ENCODE measurements at regions not wholly inside any gene's neighbourhood (a gene's known extent, or its start where the extent isn't known, plus 50 kb on each side); places are given as distances from the start of the nearest gene placed in this dataset.

DNA sequence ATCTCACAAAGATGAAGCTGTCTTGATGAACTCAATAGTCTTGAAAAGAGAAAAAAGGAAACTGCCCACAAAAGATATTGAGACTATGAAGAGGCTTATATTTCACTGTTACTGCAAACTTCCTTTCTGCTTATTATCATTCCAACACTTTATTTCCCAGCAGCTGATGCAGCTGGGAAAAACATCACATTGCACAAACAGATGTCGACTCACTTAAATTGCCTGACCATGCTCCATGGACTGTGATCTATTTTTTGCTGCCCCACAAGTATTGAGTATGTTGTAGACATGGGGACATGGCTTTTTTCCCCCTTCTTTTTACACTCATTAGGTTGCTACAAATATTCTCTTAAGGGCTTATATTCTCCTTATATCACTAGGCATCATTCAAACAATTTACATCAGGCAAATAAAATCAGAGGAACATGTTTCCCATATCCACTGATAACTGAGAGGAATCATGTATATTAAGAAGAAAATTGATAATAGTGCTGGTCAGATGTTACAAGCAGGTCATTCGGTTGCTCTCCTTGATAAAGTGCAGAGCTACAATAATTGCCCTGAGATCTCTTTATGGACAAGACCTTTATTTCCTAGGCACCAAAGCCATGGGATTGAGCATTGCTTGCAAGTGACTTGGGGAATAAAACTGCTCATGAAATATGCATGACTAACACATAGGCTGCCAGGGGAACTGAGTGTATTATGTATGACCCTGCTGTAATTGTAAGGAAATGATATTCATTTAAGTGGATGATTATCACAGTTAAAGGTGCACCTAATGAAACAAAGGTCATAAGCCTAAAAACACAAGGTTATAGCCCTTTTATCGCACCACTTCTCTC, 509.9 kb downstream of the ZNF608 start:
- DNase-seq, result no peak
- TF ChIP-seq POLR2A (IDR thresholded peaks at IDR 0.05) (no peak), POLR2AphosphoS5 (IDR thresholded peaks at IDR 0.05) (no peak)
- TF ChIP-seq, protein P1, sequence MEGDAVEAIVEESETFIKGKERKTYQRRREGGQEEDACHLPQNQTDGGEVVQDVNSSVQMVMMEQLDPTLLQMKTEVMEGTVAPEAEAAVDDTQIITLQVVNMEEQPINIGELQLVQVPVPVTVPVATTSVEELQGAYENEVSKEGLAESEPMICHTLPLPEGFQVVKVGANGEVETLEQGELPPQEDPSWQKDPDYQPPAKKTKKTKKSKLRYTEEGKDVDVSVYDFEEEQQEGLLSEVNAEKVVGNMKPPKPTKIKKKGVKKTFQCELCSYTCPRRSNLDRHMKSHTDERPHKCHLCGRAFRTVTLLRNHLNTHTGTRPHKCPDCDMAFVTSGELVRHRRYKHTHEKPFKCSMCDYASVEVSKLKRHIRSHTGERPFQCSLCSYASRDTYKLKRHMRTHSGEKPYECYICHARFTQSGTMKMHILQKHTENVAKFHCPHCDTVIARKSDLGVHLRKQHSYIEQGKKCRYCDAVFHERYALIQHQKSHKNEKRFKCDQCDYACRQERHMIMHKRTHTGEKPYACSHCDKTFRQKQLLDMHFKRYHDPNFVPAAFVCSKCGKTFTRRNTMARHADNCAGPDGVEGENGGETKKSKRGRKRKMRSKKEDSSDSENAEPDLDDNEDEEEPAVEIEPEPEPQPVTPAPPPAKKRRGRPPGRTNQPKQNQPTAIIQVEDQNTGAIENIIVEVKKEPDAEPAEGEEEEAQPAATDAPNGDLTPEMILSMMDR (IDR thresholded peaks at IDR 0.05 in 8 of 11, conservative IDR thresholded peaks at IDR 0.05 in 3 of 11), result no peak
- Histone ChIP-seq H3K27ac (no peak overlapping the region), H3K27me3 (replicated peaks in 1 of 7) (no peaks in the 10 kb centered on the region), H3K9me3 (peaks cover 0 to 14% (median 9%) of the 10 kb centered on the region in 8 donors), H3K4me3 (no peak overlapping the region), H3K4me1 (peaks cover 0 to 10% (median 0%) of the 10 kb centered on the region in 6 donors), H3K36me3 (no peaks in the 10 kb centered on the region)
- WGBS, 5 donors, result 79 to 88% (median 84%) methylated on average over 3 of the region's 3 CpGs
- intact Hi-C loops (cut with DNase I; ENCODE audit: low total_unique reads), result no loop called here

DNA sequence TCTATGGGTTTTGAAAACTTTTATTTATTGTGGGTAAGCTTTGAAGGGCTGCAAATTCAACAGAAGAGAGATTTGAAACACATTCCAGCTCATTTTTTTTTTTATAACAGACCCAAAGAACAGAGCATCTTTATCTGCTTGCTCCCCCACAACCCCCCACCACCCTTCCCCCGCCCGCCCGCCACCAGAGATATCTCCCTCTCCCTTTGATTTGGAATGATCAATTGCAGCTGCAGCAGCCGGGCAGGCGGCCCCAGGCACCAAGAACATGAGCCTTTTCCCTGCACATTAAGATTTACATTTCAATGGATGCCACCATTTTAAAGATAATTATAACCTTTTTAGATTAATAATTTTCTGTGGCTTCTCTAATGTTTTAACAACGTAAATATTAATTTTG, 510.9 kb downstream of the ZNF608 start:
- no peak for DNase-seq
- Histone ChIP-seq H3K27ac (no peak overlapping the region), H3K9me3 (peaks cover 0 to 14% (median 9%) of the 10 kb centered on the region in 8 donors), H3K4me1 (peaks cover 0 to 17% (median 0%) of the 10 kb centered on the region in 6 donors), H3K36me3 (no peaks in the 10 kb centered on the region), H3K4me3 (no peak overlapping the region), H3K27me3 (replicated peaks in 1 of 7) (no peaks in the 10 kb centered on the region)
- intact Hi-C loops (cut with DNase I; ENCODE audit: low total_unique reads), result no loop called here
- 82 to 96% (median 90%) methylated on average over 6 of the region's 6 CpGs for WGBS, 5 donors
- no peak for TF ChIP-seq POLR2AphosphoS5 (IDR thresholded peaks at IDR 0.05)
- TF ChIP-seq, protein P1 (IDR thresholded peaks at IDR 0.05 in 8 of 11, conservative IDR thresholded peaks at IDR 0.05 in 3 of 11), result no peak
- no peak for TF ChIP-seq POLR2A (IDR thresholded peaks at IDR 0.05)

GRCh38 chr5:124234770-124235562, 511.5 kb downstream of the ZNF608 start:
- intact Hi-C loops (cut with DNase I; ENCODE audit: low total_unique reads), result no loop called here
- no peak overlapping the region for H3K4me3 ChIP-seq
- no peak overlapping the region for H3K27ac ChIP-seq
- no peaks in the 10 kb centered on the region for H3K36me3 ChIP-seq
- peaks cover 0 to 17% (median 0%) of the 10 kb centered on the region in 6 donors for H3K4me1 ChIP-seq
- no peak for TF ChIP-seq POLR2AphosphoS5 (IDR thresholded peaks at IDR 0.05)
- TF ChIP-seq, protein P1 (IDR thresholded peaks at IDR 0.05 in 8 of 11, conservative IDR thresholded peaks at IDR 0.05 in 3 of 11), result no peak
- no peak for TF ChIP-seq POLR2A (IDR thresholded peaks at IDR 0.05)
- DNase-seq, result no peak
- H3K9me3 ChIP-seq, result peaks cover 0 to 10% (median 7%) of the 10 kb centered on the region in 8 donors
- 74 to 91% (median 86%) methylated on average over 1 of the region's 1 CpG for WGBS, 5 donors
- no peaks in the 10 kb centered on the region for H3K27me3 ChIP-seq (replicated peaks in 1 of 7)

All from spleen (tissue), 11 donors.